ENCODE measurements at regions not wholly inside any gene's neighbourhood (a gene's known extent, or its start where the extent isn't known, plus 50 kb on each side); places are given as distances from the start of the nearest gene placed in this dataset.
A peak's percentile ranks its signal among the peaks of the same experiment; 100 is the strongest.

DNA sequence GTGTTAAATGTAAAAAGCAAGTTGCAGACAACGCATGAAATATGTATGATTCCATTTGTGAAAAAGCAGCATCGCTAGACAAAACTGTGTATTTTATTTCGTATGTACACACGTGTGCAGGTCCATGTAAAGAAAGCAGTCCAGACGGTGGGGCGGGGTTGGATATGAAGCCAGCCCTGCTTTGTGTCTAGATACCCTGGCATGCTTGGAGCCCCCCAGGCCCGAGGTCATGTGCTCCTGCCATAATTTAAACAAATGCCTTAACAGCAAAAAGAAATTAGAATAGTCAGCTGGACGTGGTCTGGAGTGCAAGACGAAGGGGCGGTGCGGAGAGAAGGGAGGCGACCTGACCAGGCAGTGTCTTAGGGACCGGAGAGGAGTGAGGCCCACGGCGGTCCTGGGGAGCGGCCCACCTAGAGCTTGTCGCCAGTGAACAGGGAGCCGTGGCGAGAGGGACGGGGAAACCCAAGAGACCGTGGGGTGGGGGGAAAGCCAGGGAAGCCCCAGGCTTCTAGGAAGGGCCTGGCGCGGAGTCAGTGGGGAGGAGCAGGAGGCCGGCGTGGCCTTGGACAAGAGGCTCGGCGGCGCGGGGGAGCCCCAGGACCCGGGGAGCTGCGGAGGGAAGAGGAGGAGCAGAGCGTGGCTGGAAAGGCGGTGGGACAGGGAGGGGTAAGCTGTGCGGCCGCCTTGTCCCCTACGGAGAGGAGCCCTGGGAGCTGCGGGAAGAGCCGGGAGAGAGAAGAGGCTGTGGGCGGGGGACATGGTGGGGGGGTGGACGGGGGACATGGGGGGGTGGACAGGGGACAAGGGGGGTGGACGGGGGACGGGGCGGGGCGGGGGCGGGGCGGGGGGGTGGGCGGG lies 118.5 kb upstream of the C14orf180 start:
- no peak overlapping the region for H3K27ac Mint-ChIP-seq
- ATAC-seq (ENCODE audit: low read depth) (no peak), DNase-seq (no peak)
- Histone ChIP-seq H3K79me2 (ENCODE audit: control insufficient read depth, insufficient read depth, low read length) (no peaks in the 10 kb centered on the region), H3K9me3 (ENCODE audit: control extremely low read depth in 1 of 3, control insufficient read depth in 2 of 3, insufficient read depth in 1 of 3, low read length in 2 of 3) (peaks cover 0 to 4% (median 0%) of the 10 kb centered on the region in 3 donors), H3K27me3 (replicated peaks in 1 of 4; ENCODE audit: control extremely low read depth in 1 of 4, control insufficient read depth in 3 of 4, insufficient read depth in 4 of 4, low read length in 3 of 4) (peaks cover 0 to 34% (median 13%) of the 10 kb centered on the region in 4 experiments), H3K9ac (ENCODE audit: low read length) (no peak overlapping the region), H3K4me3 (ENCODE audit: control extremely low read depth in 1 of 5, extremely low read depth in 1 of 5, insufficient read depth in 1 of 5, low read depth in 2 of 5, low read length in 4 of 5) (no peak overlapping the region), H3K4me2 (replicated peaks; ENCODE audit: low read depth, low read length, poor library complexity, severe bottlenecking) (no peak overlapping the region), H3K36me3 (replicated peaks in 1 of 2; ENCODE audit: control extremely low read depth in 1 of 2, control insufficient read depth in 1 of 2, extremely low read depth in 1 of 2, insufficient read depth in 2 of 2, low read length in 1 of 2) (no peaks in the 10 kb centered on the region), H3K4me1 (ENCODE audit: control insufficient read depth in 2 of 2, insufficient read depth in 2 of 2, low read length in 2 of 2) (peaks cover 3% of the 10 kb centered on the region in 2 donors), H4K20me1 (ENCODE audit: control insufficient read depth, insufficient read depth, low read length, poor library complexity, severe bottlenecking) (no peaks in the 10 kb centered on the region), H3K27ac (ENCODE audit: low read length in 2 of 2) (no peak overlapping the region), H2AFZ (ENCODE audit: insufficient read depth, low read depth, low read length, poor library complexity, severe bottlenecking) (no peak overlapping the region)
- CTCF ChIA-PET = no interaction called here
- TF ChIP-seq, protein P1, sequence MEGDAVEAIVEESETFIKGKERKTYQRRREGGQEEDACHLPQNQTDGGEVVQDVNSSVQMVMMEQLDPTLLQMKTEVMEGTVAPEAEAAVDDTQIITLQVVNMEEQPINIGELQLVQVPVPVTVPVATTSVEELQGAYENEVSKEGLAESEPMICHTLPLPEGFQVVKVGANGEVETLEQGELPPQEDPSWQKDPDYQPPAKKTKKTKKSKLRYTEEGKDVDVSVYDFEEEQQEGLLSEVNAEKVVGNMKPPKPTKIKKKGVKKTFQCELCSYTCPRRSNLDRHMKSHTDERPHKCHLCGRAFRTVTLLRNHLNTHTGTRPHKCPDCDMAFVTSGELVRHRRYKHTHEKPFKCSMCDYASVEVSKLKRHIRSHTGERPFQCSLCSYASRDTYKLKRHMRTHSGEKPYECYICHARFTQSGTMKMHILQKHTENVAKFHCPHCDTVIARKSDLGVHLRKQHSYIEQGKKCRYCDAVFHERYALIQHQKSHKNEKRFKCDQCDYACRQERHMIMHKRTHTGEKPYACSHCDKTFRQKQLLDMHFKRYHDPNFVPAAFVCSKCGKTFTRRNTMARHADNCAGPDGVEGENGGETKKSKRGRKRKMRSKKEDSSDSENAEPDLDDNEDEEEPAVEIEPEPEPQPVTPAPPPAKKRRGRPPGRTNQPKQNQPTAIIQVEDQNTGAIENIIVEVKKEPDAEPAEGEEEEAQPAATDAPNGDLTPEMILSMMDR (IDR thresholded peaks at IDR 0.05) = no peak
- no peak for TF ChIP-seq EZH2 (IDR thresholded peaks at IDR 0.05; ENCODE audit: borderline replicate concordance, insufficient read depth, low read depth, low read length, poor library complexity, severe bottlenecking)
- POLR2A ChIA-PET = no interaction called here
- 27% methylated on average over 29 of the region's 47 CpGs for WGBS (ENCODE audit: insufficient coverage)
- H3K9me3 Mint-ChIP-seq (ENCODE audit: insufficient read depth) = no peaks in the 10 kb centered on the region
- peaks cover 71% of the 10 kb centered on the region for H3K27me3 Mint-ChIP-seq
- peaks cover 11% of the 10 kb centered on the region for H3K4me1 Mint-ChIP-seq
- peak overlapping the region; percentile 24 for H3K4me3 Mint-ChIP-seq
- intact Hi-C loops (cut with micrococcal nuclease) = no loop called here

DNA sequence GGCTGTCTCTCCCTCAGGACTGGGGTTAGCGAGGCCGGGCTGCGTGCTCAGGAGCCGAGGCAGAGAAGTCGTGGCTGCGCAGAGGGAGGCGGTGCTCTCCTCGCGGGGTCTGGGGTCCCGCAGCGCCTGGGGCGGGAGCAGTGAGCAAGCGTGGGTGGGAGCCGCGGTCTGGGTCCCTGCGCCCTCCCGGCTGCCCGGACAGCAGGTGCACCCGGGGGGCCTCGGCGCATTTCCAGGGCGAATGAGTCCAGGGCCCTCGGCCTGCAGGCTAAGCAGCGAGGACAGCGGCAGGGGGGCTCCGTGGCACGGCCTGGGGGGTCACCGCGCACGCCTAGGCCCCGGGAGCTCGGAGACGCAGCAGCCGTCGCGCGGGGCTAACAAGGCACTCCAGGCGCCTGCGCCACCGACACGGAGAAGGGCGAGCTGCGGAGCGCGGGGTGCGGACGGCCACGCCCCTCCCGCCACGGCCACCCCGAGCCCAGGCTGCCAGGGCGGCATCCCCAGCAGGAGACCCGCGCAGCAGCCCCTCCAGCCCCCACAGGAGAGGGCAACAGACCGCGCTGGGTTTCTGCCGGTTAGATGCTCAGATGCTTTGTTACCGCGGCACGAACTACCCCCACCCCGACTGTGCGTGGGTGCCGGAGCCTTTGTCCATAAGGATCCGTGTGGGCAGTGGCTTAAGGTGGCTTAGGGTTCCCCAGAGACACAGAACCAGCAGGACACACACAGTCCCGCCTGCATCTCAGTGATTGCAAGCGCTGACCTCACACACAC lies 117.7 kb upstream of the C14orf180 start:
- H3K9ac ChIP-seq (ENCODE audit: low read length) = no peak overlapping the region
- no peaks in the 10 kb centered on the region for H4K20me1 ChIP-seq (ENCODE audit: control insufficient read depth, insufficient read depth, low read length, poor library complexity, severe bottlenecking)
- TF ChIP-seq EZH2 (IDR thresholded peaks at IDR 0.05; ENCODE audit: borderline replicate concordance, insufficient read depth, low read depth, low read length, poor library complexity, severe bottlenecking) = no peak
- TF ChIP-seq, protein P1 (IDR thresholded peaks at IDR 0.05) = no peak
- CTCF ChIA-PET = no interaction called here
- no peak for ATAC-seq (ENCODE audit: low read depth)
- no peak overlapping the region for H3K27ac ChIP-seq (ENCODE audit: low read length in 2 of 2)
- no peak overlapping the region for H3K4me2 ChIP-seq (replicated peaks; ENCODE audit: low read depth, low read length, poor library complexity, severe bottlenecking)
- no peak overlapping the region for H3K4me3 Mint-ChIP-seq
- peaks cover 0 to 4% (median 0%) of the 10 kb centered on the region in 3 donors for H3K9me3 ChIP-seq (ENCODE audit: control extremely low read depth in 1 of 3, control insufficient read depth in 2 of 3, insufficient read depth in 1 of 3, low read length in 2 of 3)
- DNase-seq = no peak
- no peak overlapping the region for H3K4me3 ChIP-seq (ENCODE audit: control extremely low read depth in 1 of 5, extremely low read depth in 1 of 5, insufficient read depth in 1 of 5, low read depth in 2 of 5, low read length in 4 of 5)
- peaks cover 3% of the 10 kb centered on the region in 2 donors for H3K4me1 ChIP-seq (ENCODE audit: control insufficient read depth in 2 of 2, insufficient read depth in 2 of 2, low read length in 2 of 2)
- intact Hi-C loops (cut with micrococcal nuclease) = no loop called here
- no peaks in the 10 kb centered on the region for H3K9me3 Mint-ChIP-seq (ENCODE audit: insufficient read depth)
- peaks cover 0 to 34% (median 12%) of the 10 kb centered on the region in 4 experiments for H3K27me3 ChIP-seq (replicated peaks in 1 of 4; ENCODE audit: control extremely low read depth in 1 of 4, control insufficient read depth in 3 of 4, insufficient read depth in 4 of 4, low read length in 3 of 4)
- no peaks in the 10 kb centered on the region for H3K36me3 ChIP-seq (replicated peaks in 1 of 2; ENCODE audit: control extremely low read depth in 1 of 2, control insufficient read depth in 1 of 2, extremely low read depth in 1 of 2, insufficient read depth in 2 of 2, low read length in 1 of 2)
- POLR2A ChIA-PET = no interaction called here
- peaks cover 65% of the 10 kb centered on the region for H3K27me3 Mint-ChIP-seq
- WGBS (ENCODE audit: insufficient coverage) = 8% methylated on average over 64 of the region's 66 CpGs
- peaks cover 11% of the 10 kb centered on the region for H3K4me1 Mint-ChIP-seq
- H3K79me2 ChIP-seq (ENCODE audit: control insufficient read depth, insufficient read depth, low read length) = no peaks in the 10 kb centered on the region
- no peak overlapping the region for H3K27ac Mint-ChIP-seq
- no peak overlapping the region for H2AFZ ChIP-seq (ENCODE audit: insufficient read depth, low read depth, low read length, poor library complexity, severe bottlenecking)
